ENCODE measurements at regions not wholly inside any gene's neighbourhood (a gene's known extent, or its start where the extent isn't known, plus 50 kb on each side); places are given as distances from the start of the nearest gene placed in this dataset.

DNA sequence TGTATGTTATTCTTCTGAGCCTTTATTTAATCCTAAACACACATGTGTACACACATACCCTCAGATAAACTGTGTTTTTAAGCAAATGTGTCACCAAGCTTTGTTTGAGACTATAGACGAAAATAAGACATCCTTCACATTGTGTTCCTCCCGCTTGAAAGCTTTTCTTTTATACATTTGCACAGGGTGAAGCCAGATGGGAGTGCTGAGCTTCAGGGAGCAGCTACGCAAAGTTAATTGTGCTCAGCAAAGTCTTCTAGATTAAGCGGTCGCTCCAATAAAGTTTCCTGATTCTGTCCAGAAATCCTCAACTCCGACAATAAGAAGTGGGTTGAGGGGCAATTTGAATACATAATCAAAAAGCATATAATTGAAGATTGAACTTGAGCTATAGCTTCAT is 117.2 kb upstream of the ARGLU1 start:
- no peak for DNase-seq

DNA sequence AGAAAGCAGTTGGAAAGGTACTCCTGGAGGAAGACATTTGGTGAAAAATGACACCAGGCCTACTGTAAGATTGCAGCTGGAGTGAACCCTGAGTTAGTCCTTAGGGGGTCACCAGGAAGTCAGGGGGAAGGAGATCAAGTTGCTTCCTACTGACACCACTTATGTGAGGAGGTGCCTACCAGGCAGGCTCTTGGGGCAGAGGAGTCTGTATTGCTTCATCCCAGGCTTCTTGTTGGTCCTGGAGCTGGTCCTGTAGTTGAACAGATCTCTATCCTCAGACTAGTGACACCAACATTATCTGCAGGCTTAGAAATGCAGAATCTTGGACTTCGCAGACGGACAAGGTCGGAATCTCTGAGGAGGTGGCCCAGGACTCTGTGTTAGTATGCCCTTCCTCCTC is 116.0 kb upstream of the ARGLU1 start:
- DNase-seq = no peak

DNA sequence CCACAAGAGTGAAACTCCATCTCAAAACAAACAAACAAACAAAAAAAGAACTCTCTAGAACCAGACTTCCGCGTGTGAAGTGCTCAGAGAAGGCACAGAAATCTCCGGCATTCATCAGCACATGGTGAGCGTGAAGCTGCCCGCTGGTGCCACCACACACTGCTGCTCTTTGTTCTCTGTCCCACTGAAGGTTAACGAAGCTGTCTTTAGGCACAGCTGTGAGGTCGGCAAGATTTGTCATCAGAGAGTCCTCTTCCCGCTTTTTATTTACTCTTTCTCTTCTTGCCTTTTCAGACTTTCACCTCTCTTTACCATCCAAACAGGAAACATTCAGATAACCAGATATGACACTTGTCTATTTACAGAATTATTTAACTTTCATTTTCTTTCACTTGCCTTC is 115.2 kb upstream of the ARGLU1 start:
- no peak for DNase-seq

DNA sequence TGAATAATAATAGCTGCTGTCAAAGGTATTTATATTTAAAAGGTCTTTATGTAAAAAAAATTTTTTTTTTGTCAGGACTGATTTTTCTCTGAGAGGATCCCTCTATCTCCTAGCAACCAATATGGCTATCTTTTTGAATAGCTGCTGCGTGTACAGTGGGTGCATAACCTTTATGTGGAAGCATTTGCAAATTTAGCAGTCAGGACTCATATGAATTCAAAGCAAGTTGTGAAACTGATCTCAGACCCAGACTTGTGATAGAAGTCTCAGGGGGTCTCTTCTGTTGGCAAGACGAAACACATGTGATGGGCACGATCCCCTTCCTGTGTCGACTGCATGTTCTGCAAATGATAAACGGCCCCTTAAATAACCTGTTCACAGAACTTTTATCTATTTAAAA is 114.1 kb upstream of the ARGLU1 start:
- no peak for DNase-seq

DNA sequence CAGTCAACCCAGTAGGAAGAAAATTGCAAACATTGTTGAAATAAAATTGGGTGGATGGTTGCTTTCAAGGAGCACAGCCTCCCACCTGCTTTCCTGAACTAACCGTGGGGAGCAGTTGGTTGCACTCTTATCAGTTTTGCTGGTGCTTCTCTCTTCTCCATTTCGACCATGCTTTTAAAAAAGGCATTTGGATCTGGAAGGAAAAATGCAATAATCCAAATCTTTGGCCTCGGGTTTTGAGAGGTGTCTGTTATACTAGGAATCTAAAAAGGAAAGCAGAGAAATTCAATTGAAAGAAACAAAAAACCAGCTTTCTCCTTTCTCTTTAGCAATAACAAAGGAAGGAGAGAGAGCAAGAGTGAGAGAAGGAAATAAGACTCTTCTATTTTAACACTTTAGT is 113.6 kb upstream of the ARGLU1 start:
- no peak for DNase-seq

DNA sequence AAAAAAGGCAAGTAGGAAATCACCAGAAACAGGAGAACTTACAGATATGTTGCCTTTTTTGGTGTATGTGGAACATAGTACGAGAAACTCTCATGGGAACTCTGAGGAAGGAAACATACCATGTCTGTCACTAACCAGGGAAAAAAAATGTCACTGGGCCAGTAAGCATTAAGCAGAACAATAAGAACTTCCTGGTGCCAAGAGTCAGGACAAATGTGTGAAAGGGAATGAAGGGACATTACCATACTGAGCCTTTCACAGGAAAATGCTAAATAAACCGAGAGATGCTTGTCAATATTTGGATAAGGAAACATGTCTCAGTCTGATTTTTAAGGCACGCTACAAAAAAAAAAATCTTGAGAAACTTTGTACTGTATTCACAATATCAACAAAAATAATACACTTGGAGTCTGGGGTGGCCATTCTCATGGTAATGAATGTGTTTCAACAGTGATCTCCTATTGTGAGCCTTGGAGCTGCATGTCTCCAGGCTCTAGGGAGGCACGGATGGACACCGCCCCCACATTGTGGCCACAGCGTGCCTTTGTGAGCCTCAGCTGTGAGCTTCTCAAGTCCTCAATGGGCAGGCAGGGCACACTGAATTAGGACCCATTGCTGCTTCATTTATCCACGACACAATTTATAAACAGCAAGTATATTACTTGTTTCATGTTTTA is 113.0 kb upstream of the ARGLU1 start:
- DNase-seq = no peak

DNA sequence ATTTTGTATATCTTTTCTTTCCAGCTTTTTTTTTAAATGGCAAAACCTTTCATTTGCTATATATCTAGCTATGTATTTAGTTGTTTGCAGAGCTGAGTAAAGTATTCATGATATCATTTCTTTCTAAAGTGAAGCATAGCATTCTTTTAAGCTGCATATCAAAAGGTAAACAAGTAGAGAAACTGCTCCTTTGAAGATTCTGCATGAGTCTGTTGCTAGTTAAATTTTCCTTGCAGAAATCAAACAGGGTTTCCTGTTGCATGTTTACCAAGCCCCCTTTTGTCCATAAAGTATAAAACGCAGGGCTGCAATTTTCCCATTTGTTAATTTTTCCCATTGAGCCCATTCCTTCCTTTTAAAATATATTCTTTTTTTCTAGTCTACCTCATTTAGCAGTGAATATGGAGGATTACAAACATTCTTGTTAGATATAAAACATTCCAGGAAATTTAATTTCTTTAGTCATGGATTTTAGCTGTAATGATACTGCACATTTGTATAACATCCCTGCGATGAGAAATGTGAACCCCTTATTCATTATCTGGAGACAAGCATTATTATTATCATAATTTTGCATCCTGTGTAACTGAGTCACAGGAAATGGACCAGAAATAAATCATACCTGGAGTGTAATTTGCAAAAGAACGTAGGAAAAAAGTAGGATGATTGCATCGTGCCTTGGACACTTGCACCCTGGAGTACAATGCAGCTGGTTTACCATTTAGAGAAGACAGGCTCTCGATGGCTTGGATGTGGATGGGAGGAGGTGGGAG is 110.9 kb upstream of the ARGLU1 start:
- no peak for DNase-seq

DNA sequence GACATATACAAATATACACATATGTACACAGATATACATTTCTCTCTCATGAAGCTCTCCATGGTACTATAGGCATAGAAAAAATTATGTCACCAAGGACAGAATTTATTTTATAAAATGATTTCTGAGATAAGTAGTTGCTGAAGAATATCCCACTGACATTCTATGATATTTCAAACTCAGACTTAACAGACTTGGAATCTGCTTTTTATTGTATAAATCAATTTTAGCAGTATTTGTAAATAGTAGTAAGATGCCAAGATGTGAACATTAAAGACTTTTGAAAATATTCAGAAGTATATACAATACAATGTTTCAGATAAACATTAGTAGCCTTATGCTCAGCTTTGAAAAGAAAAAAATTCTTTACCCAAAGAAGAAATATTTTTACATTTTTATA is 107.4 kb upstream of the ARGLU1 start:
- no peak for DNase-seq

DNA sequence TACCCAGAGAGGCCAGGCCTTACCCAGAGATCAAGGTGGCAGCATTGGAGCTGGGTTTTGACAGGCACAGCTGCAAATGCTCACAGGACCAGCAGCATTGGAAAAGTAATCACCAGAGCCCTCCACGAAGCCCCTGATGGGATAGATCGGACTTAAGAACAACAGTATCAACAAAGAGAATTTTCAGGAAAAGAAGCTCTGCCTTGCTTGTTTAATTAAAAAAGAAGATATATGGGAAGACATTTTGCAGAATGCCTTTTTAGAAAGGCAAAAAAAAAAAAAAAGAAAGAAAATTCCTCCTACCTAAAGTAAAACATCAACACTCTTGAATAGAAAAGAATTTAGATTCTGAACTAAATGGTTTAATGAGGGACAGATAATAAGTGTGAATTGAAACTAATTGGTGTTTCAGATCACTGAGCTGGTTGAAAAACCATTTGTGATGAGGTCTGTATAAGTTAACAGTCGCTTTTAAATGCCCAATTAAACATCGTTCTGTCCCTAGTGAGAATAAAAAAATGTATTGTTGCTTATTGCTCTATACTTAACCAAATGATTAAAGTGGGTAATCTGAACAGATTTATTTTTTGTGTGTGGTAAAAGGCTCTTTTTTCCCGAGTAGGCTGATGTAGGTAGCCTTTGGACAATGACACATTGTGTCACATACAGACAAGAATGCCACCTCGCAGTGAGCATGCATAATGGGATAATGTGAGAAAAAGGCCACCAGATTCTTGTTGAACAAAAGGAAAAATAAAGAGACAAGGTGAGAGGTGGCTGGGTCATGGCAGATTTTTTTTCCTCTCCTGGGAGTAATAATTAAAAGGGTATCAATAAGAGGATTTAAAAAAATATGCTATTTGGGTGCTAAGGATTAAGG is 93.0 kb upstream of the ARGLU1 start:
- DNase-seq = no peak

DNA sequence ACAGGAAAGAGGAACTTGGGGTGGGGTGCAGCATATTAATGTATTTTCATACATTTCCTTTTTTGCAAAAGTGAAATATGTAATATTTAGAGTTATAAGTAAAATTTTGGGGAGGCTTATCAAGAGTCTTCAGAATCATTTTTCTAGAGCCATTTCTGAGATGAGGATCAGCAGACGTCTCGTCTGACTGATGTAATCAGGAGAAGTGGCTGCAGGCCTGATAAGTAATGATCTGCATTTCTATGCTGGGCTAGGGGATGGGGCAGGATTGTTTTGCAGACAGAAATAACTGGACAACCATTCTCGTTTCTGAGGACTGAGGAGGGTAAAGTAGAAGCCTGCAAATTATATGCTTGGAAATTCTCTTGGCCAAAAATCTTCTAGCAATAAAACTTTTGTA is 89.2 kb upstream of the ARGLU1 start:
- no peak for DNase-seq

DNA sequence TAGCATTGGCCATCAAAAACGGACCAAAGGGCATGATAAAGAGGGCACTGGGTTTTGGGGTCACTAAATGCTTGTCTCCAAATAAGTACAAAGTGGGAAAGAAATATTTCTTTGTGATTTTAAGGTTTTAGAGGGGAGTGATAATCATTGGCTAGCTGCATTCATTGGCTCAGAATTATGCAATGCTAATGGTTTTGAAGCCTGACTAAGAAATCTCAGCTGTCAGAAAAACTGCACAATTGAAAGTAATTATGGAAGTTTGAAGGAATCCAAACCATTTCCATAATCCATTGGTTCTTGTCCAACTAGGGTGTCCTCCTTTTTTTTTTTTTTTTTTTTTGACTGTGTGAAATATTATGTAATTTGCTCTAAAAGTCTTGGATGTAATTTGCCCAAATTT is 88.2 kb upstream of the ARGLU1 start:
- no peak for DNase-seq

DNA sequence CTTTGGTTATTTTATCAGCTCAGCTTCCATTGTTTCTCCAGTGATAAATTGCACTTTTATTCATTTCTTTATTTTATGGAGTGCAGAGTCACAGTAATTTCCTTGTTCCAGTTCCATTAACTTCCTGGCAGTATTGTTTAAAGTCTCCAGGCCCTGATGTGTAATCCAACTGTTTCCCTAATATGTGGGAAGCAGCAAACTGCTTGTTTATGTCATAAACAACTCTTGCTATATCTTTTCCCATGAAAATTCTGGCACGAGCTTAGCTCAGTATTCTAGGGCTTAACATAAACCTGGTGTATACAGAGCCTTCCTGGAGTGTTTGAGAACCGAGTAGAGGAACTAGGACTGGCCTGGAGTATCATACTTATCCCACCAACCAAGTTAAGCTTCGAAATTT is 83.5 kb upstream of the ARGLU1 start:
- no peak for DNase-seq

DNA sequence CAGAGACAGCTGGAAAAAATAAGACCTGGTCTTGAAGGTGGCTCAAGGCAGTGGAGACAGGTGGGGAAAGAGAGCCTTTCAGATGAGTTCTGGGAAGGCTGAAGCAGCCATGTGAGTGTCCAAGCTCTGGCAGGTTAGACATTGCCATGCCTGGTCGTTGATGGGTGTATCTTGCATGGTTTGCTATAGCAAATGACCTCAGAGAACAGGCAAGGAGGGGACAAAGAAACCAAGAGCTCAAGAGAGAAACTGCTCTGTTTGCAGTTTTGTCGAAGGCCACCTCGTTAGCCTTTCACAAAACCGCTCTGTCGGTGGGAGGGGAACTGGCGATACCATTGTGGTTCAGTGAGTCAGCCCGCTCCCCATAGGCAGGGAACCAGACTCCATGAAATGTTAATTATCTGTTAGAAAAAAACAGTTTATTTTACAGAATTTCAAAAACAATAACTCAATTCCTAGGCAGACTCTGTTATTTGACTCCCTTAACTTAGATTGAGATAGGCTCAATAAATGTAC is 82.8 kb upstream of the ARGLU1 start:
- no peak for DNase-seq

DNA sequence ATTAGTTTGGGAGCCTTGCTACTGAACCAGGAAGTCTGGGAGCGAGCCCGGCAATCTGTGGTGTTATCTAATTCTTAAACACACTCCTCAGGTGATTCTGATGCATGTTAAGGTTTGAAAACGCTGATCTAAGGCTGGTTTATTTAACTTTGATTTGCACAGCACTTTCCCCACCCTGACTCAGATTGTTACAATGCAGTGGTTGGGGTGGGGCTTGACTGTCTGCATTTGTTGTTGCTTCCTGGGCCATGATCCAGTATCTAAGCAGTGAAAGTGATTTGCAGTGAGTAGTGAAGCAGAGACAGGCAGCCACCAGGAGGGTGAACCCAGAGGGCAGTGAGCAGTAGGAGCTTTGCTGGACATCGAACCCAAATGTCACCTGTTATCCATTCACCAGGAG is 81.6 kb upstream of the ARGLU1 start:
- no peak for DNase-seq

DNA sequence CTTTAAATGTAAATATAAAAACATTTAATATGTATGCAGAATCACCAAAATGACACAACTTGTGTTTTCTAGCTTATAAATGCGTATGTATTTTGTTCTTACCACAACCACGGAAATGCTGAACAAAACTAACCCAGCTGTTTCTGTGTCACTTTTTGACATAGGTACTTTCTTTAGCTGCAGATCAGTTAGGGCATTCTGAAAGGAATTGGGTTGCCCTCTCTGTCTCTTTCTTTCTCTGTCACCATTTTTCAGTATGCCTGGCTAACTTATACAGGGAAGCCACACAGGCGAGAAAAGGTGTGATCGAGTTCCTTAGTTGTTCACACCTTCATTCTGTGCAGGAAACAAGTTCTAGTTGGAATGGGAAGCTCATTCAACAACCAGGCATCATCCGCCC is 72.6 kb upstream of the ARGLU1 start:
- no peak for DNase-seq

DNA sequence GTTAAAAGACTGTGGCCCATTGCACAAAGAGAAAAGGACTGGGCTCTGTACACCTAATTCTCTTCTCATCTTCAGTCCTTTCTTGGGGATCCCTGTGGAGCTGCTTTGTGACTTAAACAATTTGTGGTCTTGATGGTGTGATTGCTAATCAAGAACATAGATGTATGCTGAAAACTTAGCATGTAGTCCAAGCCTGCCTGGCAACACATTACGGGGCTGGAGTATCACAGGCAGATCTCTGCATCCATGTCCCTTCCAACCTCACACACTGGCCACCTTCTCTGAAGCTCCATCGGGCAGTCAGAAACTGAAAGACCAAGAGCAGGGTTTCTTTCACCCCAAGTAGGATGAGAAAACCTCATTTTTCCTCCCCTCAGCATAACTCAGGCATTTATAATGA is 69.6 kb upstream of the ARGLU1 start:
- DNase-seq = no peak

DNA sequence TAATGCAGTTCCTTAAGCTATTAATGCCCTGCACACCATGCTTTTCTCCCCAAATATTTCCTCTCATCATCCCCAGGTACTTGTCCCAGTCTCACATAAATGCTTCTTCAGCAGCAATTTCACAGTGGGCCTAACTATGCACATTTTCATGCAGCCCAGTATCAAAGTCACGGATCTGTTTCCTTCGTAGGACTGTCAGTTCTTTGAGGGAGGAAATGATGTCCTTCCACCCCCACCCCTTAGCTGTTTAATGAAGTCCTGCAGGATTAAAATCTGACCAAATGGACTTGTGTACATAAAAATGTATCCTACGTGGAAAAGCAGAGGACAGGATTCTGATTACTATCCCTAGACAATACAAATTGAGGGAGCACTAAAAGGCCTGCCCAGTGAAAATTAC is 68.6 kb upstream of the ARGLU1 start:
- DNase-seq = no peak

DNA sequence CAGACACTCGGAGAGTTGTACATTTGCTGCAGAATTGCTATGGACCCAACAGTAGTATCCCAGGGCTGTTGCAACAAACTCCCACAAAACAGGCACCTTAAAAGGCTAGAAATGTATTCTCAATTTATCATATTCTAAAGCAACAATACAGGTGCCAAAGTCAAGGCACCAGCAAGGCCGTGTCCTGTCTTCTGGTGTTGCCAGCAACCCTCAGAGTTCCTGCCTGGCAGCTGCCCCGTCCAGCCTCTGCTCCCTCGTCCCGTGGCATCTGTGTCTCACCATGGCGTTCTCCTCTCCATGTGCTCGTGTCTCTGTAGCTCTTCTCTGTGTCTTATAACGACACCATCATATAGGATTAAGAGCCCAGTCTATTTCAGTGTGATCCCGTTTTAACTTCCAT is 67.7 kb upstream of the ARGLU1 start:
- no peak for DNase-seq

DNA sequence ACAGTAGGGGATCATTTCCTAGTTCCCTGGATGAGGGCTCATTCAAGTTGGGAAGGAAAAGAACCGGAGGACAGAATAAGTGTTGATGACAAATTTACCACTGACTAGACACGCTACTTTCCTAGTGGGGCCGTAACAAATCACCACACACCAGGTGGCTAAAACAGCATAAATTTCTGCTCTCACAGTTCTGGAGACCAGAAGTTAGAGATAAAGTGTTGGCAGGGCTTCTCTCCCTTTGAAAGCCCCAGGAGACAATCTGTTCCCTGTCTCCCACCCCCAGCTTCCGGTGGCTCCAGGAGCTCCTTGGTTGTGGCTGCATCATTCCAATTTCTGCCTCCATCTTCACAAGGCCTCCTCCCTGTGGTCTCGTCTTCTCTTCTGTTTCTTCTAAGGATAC is 65.4 kb upstream of the ARGLU1 start:
- no peak for DNase-seq

DNA sequence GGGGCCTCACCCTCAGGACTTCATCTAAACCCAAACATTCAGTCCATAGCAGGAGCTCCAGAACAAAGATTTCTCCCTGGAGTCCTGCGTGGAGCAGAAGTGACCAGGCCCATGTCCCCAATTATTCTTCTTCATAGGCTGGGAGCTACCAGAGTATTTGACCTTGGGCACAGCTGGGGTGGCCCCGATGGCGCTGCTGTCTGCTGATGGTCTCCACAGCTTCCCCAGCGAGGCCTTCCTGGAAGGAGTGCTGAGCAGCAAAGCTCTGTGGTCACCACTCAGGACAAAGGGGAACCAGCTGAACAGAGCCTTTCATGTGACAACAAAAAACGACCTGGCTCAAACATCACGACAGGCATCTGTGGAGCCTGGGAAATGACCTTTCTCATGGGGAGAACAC is 62.7 kb upstream of the ARGLU1 start:
- DNase-seq = no peak

DNA sequence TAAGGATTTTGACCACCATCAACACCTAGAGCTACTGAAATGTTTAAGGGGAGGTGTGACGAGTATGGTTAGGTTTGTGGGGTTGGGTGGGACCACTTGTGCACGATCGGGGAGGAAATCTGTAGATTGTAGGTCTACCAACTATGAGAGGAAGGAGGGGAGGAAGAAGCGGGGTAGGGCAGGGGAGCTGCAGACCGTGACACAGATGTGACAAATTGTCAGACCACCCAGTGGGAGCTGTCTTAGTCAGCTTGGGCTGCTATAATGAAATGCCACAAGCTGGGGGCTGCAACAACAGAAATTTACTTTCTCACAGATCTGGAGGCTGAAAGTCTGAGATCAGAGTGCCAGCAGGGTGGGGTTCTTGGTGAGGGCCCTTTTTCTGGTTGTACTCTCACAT is 62.2 kb upstream of the ARGLU1 start:
- DNase-seq = no peak

DNA sequence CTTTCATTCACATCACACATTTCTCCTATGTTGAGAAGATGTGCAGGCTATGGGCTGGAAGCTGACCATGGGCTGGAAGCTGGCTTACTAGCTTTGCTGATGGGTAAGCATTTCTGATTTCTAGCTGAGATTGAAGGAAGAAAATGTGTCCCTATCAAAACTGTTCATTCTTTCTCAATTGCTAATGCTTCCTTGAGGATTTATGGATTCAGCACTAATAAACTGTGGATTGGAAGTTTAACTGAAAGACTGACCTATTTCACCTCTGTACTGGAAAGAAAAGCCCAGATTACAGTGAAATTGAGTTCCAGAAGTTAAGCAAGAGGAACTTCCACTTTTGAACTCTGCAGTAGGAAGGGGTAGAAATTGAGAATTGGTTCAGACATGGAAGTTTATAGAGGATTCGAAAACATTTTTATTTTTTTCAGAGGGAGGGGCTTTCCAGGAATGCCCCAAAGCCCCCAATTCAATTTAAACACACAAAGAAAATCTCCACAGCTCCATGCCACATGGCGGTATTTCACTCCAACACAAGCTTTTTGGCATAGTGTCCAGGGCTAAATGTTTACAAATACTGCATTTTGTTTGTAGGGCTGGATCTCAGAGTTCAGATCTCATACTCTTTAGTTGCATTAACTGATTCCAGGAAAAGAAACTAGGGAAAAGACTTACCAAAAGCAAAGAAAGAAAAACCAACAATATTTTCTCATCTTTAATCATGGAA is 61.2 kb upstream of the ARGLU1 start:
- DNase-seq = no peak

DNA sequence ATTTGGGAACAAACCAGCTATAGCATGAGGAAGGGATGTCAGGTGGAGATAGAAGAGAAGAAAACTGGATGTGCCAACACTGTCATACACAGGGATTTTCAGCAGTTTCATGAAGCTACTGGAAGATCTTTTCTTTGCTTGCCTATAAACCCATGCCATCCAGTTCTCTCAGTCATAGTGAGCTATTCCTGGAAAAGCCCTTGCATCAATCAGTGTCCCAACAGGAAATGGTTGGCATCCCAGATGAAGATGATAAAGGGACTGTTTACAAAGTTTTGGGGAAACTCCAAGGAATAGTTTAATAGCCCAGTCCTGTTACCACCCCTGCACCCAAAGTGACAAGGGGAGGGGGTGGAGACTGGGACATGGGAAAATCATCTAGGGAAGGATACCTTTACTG is 58.5 kb upstream of the ARGLU1 start:
- no peak for DNase-seq

Data from NCI-H2107 (cell line).